HCT116 (cell line): ENCODE measurements at regions not wholly inside any gene's neighbourhood (a gene's known extent, or its start where the extent isn't known, plus 50 kb on each side); places are given as distances from the start of the nearest gene placed in this dataset.

Source experiments
- ATAC-seq: fragments of 200-7000 bp; cut with Tn5 transposase; 2 replicates; pipeline ENCODE4 v1.9.1; 2020; ENCODE audit warnings: mild to moderate bottlenecking, moderate library complexity
- BruUV-seq: library from RNA; stranded (reverse); fragments of 400-500 nt; replicated peaks from 2 replicates; lab custom pipeline; 2021; lab: Mats Ljungman, UMichigan
- CTCF ChIA-PET: fragments of 300-600 bp; sonication (Branson Sonifier 250); formaldehyde crosslinking; loops from one replicate; lab custom pipeline; 2021; ENCODE audit warnings: antibody characterized with exemption; lab: Charles Lee
- POLR2A ChIA-PET: fragments of 300-600, 350-600 bp; sonication (Branson Sonifier 250); formaldehyde crosslinking; loops from one replicate; lab custom pipeline; 2021; ENCODE audit warnings: antibody characterized with exemption; lab: Charles Lee
- RAD21 ChIA-PET, 2 experiments: fragments of 300-600 bp; sonication (Branson Sonifier 250); formaldehyde crosslinking; loops; one replicate each; lab custom pipeline; 2023; ENCODE audit warnings: low total read pairs in 2 of 2; ENCODE audit not compliant: uncharacterized antibody in 2 of 2, unreplicated experiment in 2 of 2, low non-redundant PET in 1 of 2; lab: Charles Lee
- DNase-seq: peaks from one replicate; pipeline ENCODE4 v3.0.0-alpha.2; 2010; ENCODE audit warnings: low read depth, low spot score
- H2AFZ ChIP-seq: fragments of 200-600 bp; shearing (Covaris generic), sonication (generic); 2 replicates; pipeline ENCODE4 v1.6.1; 2017; ENCODE audit warnings: low read depth, mixed run types, mixed read lengths, antibody characterized with exemption, low read length; ENCODE audit not compliant: poor library complexity, severe bottlenecking
- H3K27ac ChIP-seq: 2 replicates; pipeline ENCODE4 v1.5.1; 2012; ENCODE audit warnings: low read depth, low read length
- H3K27me3 ChIP-seq: fragments of 200-600 bp; sonication (generic); 2 replicates; pipeline ENCODE4 v1.6.1; 2016; ENCODE audit warnings: mixed run types, low read length, mixed read lengths; ENCODE audit not compliant: insufficient read depth
- H3K36me3 ChIP-seq, 2 experiments: fragments of 200-500 bp in 1 of 2; fragments of 200-600 bp in 1 of 2; sonication (Bioruptor generic) in 1 of 2; sonication (generic) in 1 of 2; 2 replicates each; pipeline versions ENCODE4 v1.5.1 to v1.6.1; 2014 to 2016; ENCODE audit warnings: low read length in 2 of 2, inconsistent platforms in 1 of 2, mixed read lengths in 1 of 2, mixed run types in 1 of 2; ENCODE audit not compliant: insufficient read depth in 2 of 2, control insufficient read depth in 1 of 2
- H3K4me1 ChIP-seq, 2 experiments: fragments of 200-600 bp in 1 of 2; sonication (generic) in 1 of 2; 2 replicates each; pipeline versions ENCODE4 v1.5.1 to v1.6.1; 2012 to 2017; ENCODE audit warnings: low read length in 2 of 2, inconsistent platforms in 1 of 2, mild to moderate bottlenecking in 1 of 2, mixed read lengths in 1 of 2, mixed run types in 1 of 2, moderate library complexity in 1 of 2; ENCODE audit not compliant: insufficient read depth in 2 of 2, control insufficient read depth in 1 of 2
- H3K4me2 ChIP-seq: fragments of 200-600 bp; sonication (generic); 2 replicates; pipeline ENCODE4 v1.6.1; 2017; ENCODE audit warnings: mixed run types, low read length, mixed read lengths
- H3K4me3 ChIP-seq, 2 experiments: fragments of 200-600 bp in 1 of 2; sonication (generic) in 1 of 2; replicated peaks in 1 of 2; 2 replicates each; pipeline ENCODE4 v1.5.1; 2011 to 2016; ENCODE audit warnings: low read length in 2 of 2, control low read depth in 1 of 2, low read depth in 1 of 2, mild to moderate bottlenecking in 1 of 2, mixed read lengths in 1 of 2, mixed run types in 1 of 2
- H3K79me2 ChIP-seq: fragments of 200-600 bp; sonication (generic); 2 replicates; pipeline ENCODE4 v1.6.1; 2017; ENCODE audit warnings: mild to moderate bottlenecking, mixed run types, low read length, moderate library complexity, mixed read lengths; ENCODE audit not compliant: insufficient read depth
- H3K9ac ChIP-seq: fragments of 200-600 bp; sonication (generic); 2 replicates; pipeline ENCODE4 v1.6.1; 2016; ENCODE audit warnings: low read length, mixed read lengths
- H3K9me2 ChIP-seq: fragments of 200-600 bp; sonication (generic), shearing (Covaris generic); 2 replicates; pipeline ENCODE4 v1.6.1; 2017; ENCODE audit warnings: mixed run types, mild to moderate bottlenecking, moderate library complexity; ENCODE audit not compliant: insufficient read depth
- H3K9me3 ChIP-seq, 2 experiments: fragments of 200-500 bp in 1 of 2; fragments of 200-600 bp in 1 of 2; sonication (Bioruptor generic) in 1 of 2; sonication (generic) in 1 of 2; 2 replicates each; pipeline ENCODE4 v1.6.1; 2014 to 2017; ENCODE audit warnings: low read length in 2 of 2, mixed read lengths in 2 of 2, inconsistent platforms in 1 of 2, low read depth in 1 of 2, mild to moderate bottlenecking in 1 of 2, mixed run types in 1 of 2, moderate library complexity in 1 of 2; ENCODE audit not compliant: control insufficient read depth in 1 of 2, insufficient read depth in 1 of 2
- H4K20me1 ChIP-seq: fragments of 200-600 bp; sonication (generic), shearing (Covaris generic); 2 replicates; pipeline ENCODE4 v1.6.1; 2017; ENCODE audit warnings: mixed run types, mild to moderate bottlenecking, moderate library complexity; ENCODE audit not compliant: insufficient read depth
- JUND ChIP-seq: IDR thresholded peaks from 2 replicates; pipeline ENCODE4 v1.6.1; 2012
- REST ChIP-seq: IDR thresholded peaks from 2 replicates; pipeline ENCODE4 v1.6.1; 2012; ENCODE audit warnings: low read depth
- TCF7L2 ChIP-seq: IDR thresholded peaks from 2 replicates; pipeline ENCODE4 v1.7.0; 2011; ENCODE audit warnings: borderline replicate concordance, inconsistent platforms; ENCODE audit not compliant: insufficient read depth, insufficient read length; ENCODE audit errors: extremely low read depth
- ZNF274 ChIP-seq: fragments of 200-500 bp; sonication (Bioruptor generic); IDR thresholded peaks from 2 replicates; pipeline ENCODE4 v1.6.1; 2014; ENCODE audit warnings: mild to moderate bottlenecking, low read depth, low read length, inconsistent platforms
- intact Hi-C: fragments of 100-400 bp; cut with micrococcal nuclease; formaldehyde crosslinking; loops from 2 replicates; pipeline ENCODE4 v1.10.0; 2022
- TF ChIP-seq, protein P1 (sequence below), 3 experiments: fragments of 200-600 bp in 1 of 3; sonication (generic) in 1 of 3; IDR thresholded peaks in 2 of 3; conservative IDR thresholded peaks in 1 of 3; 2 replicates each; pipeline ENCODE4 v1.5.1; 2012 to 2017; ENCODE audit warnings: low read depth in 2 of 3, low read length in 2 of 3, antibody characterized with exemption in 1 of 3, borderline replicate concordance in 1 of 3, control low read depth in 1 of 3, mild to moderate bottlenecking in 1 of 3, mixed read lengths in 1 of 3, mixed run types in 1 of 3, moderate library complexity in 1 of 3; ENCODE audit not compliant: insufficient read depth in 1 of 3
- TF ChIP-seq, protein P2 (sequence below): IDR thresholded peaks from 2 replicates; pipeline ENCODE4 v1.6.1; 2012

- RAD21 ChIA-PET = no interaction called here
- Histone ChIP-seq H4K20me1 (no peaks in the 10 kb centered on the region), H3K27me3 (no peaks in the 10 kb centered on the region), H3K4me3 (no peak overlapping the region)
- TF ChIP-seq JUND (no peak), REST (no peak), TCF7L2 (no peak), ZNF274 (no peak)
- TF ChIP-seq, protein P1, sequence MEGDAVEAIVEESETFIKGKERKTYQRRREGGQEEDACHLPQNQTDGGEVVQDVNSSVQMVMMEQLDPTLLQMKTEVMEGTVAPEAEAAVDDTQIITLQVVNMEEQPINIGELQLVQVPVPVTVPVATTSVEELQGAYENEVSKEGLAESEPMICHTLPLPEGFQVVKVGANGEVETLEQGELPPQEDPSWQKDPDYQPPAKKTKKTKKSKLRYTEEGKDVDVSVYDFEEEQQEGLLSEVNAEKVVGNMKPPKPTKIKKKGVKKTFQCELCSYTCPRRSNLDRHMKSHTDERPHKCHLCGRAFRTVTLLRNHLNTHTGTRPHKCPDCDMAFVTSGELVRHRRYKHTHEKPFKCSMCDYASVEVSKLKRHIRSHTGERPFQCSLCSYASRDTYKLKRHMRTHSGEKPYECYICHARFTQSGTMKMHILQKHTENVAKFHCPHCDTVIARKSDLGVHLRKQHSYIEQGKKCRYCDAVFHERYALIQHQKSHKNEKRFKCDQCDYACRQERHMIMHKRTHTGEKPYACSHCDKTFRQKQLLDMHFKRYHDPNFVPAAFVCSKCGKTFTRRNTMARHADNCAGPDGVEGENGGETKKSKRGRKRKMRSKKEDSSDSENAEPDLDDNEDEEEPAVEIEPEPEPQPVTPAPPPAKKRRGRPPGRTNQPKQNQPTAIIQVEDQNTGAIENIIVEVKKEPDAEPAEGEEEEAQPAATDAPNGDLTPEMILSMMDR (IDR thresholded peaks at IDR 0.05 in 2 of 3, conservative IDR thresholded peaks at IDR 0.05 in 1 of 3; ENCODE audit: borderline replicate concordance in 1 of 3, insufficient read depth in 1 of 3, low read depth in 2 of 3, low read length in 2 of 3) = no peak
- TF ChIP-seq, protein P2, sequence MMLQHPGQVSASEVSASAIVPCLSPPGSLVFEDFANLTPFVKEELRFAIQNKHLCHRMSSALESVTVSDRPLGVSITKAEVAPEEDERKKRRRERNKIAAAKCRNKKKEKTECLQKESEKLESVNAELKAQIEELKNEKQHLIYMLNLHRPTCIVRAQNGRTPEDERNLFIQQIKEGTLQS = no peak
- TF ChIP-seq, all 23 proteins: peak for 0
- Histone ChIP-seq H2AFZ (no peak overlapping the region), H3K9me2 (no peaks in the 10 kb centered on the region), H3K4me2 (no peak overlapping the region), H3K4me1 (no peaks in the 10 kb centered on the region), H3K9ac (no peak overlapping the region), H3K27ac (no peak overlapping the region), H3K9me3 (no peaks in the 10 kb centered on the region), H3K36me3 (no peaks in the 10 kb centered on the region), H3K79me2 (no peaks in the 10 kb centered on the region)
- ATAC-seq = no peak
- no TSS peak for BruUV-seq
- DNase-seq = no peak
- CTCF ChIA-PET = no interaction called here
- intact Hi-C loops = no loop called here
- POLR2A ChIA-PET = no interaction called here
Observed at GRCh38 chr1:185603158-185603557, 131.0 kb upstream of the HMCN1 start.
